ENCODE measurements at regions not wholly inside any gene's neighbourhood (a gene's known extent, or its start where the extent isn't known, plus 50 kb on each side); places are given as distances from the start of the nearest gene placed in this dataset.

DNA sequence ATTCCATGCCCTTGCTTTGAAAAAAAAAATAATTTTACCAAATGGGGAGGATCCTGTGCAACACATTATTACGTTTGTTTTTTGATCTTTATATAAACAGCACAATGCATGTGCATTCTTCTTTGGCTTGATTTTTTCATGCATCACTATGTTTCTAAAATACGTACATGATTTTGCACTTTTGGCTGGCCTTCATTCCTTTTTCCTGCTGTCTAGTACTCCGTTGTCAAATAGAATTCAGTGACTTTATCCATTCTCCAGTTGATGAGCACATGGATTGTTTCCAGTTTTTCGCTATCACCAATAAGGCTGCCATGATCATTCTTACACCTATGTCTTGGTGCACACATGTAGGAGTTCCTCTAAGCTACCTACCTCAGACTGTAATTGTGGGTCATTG, 63.0 kb upstream of the ID3 start:
- TF ChIP-seq, protein P1, sequence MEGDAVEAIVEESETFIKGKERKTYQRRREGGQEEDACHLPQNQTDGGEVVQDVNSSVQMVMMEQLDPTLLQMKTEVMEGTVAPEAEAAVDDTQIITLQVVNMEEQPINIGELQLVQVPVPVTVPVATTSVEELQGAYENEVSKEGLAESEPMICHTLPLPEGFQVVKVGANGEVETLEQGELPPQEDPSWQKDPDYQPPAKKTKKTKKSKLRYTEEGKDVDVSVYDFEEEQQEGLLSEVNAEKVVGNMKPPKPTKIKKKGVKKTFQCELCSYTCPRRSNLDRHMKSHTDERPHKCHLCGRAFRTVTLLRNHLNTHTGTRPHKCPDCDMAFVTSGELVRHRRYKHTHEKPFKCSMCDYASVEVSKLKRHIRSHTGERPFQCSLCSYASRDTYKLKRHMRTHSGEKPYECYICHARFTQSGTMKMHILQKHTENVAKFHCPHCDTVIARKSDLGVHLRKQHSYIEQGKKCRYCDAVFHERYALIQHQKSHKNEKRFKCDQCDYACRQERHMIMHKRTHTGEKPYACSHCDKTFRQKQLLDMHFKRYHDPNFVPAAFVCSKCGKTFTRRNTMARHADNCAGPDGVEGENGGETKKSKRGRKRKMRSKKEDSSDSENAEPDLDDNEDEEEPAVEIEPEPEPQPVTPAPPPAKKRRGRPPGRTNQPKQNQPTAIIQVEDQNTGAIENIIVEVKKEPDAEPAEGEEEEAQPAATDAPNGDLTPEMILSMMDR (conservative IDR thresholded peaks at IDR 0.05): no peak
- no peak for TF ChIP-seq ZFX (IDR thresholded peaks at IDR 0.05)
- no peak overlapping the region for H3K27ac ChIP-seq

GRCh38 chr1:23620605-23621004, 61.3 kb upstream of the ID3 start:
- TF ChIP-seq ZFX (IDR thresholded peaks at IDR 0.05): no peak
- TF ChIP-seq, protein P1 (conservative IDR thresholded peaks at IDR 0.05): no peak
- no peak overlapping the region for H3K27ac ChIP-seq

- TF ChIP-seq, protein P1 (conservative IDR thresholded peaks at IDR 0.05): no peak
- TF ChIP-seq ZFX (IDR thresholded peaks at IDR 0.05): no peak
- H3K27ac ChIP-seq: no peak overlapping the region; the same call in 1 of the 2 replicates
These were observed 60.2 kb upstream of the ID3 start for GRCh38 chr1:23619299-23620188.

DNA sequence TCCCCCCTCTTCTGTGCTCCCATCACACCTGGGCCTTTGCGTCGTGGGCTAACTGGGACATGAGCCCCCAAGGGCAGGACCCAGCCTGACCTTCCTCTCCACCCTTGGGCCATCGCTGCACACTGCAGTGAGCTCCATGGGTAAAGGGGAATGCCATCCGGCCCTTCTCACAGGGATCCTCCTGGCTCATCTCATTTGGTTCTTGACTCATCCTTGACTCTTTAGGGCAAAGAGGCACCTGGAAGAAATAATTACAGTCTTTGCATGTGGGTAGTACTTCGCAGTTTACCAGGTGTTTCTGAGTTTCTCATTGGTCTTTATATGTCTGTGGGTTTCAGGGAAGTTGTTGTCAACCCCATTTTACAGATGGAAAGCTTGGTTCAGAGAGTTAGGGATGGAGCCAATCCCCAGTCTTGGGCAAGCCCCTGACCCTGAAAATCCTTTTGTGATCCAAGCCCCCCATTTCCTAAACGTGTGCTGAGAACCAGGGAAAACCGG, 59.3 kb upstream of the ID3 start:
- no peak overlapping the region for H3K27ac ChIP-seq
- no peak for TF ChIP-seq ZFX (IDR thresholded peaks at IDR 0.05)
- TF ChIP-seq, protein P1 (conservative IDR thresholded peaks at IDR 0.05): no peak

GRCh38 chr1:23617084-23617521, 57.8 kb upstream of the ID3 start:
- TF ChIP-seq, protein P1 (conservative IDR thresholded peaks at IDR 0.05): no peak
- no peak for TF ChIP-seq ZFX (IDR thresholded peaks at IDR 0.05)
- no peak overlapping the region for H3K27ac ChIP-seq

- H3K27ac ChIP-seq: no peak overlapping the region
- no peak for TF ChIP-seq ZFX (IDR thresholded peaks at IDR 0.05)
- TF ChIP-seq, protein P1 (conservative IDR thresholded peaks at IDR 0.05): no peak
These were observed 57.1 kb upstream of the ID3 start for GRCh38 chr1:23616292-23616824.

- TF ChIP-seq ZFX (IDR thresholded peaks at IDR 0.05): no peak
- no peak overlapping the region for H3K27ac ChIP-seq
These were observed 56.6 kb upstream of the ID3 start for GRCh38 chr1:23615852-23616251.
